H1 (cell line): ENCODE measurements at regions not wholly inside any gene's neighbourhood (a gene's known extent, or its start where the extent isn't known, plus 50 kb on each side); places are given as distances from the start of the nearest gene placed in this dataset.

Experiments
- CTCF ChIA-PET: fragments of 300-600 bp; sonication (Branson Sonifier 250); formaldehyde crosslinking; loops from one replicate; lab custom pipeline; 2021; ENCODE audit not compliant: partially characterized antibody; lab: Charles Lee
- POLR2A ChIA-PET: fragments of 300-600 bp; sonication (Branson Sonifier 250); formaldehyde crosslinking; loops from one replicate; lab custom pipeline; 2021; ENCODE audit warnings: inconsistent platforms; ENCODE audit not compliant: partially characterized antibody; lab: Charles Lee
- DNase-seq, 2 experiments: peaks; one replicate each; pipeline versions ENCODE4 v3.0.0 to v3.0.0-alpha.2; 2010 to 2022; ENCODE audit warnings: low spot score in 2 of 2, low read depth in 1 of 2, mixed read lengths in 1 of 2
- FAIRE-seq: peaks from 2 replicates; lab custom pipeline; 2011; peaks lifted over from hg19 to GRCh38; lab: Jason Lieb, UNC
- H2AFZ ChIP-seq: 2 replicates; pipeline ENCODE4 v1.8.1; 2012; ENCODE audit warnings: low read length, inconsistent platforms
- H2AK5ac ChIP-seq: 2 replicates; pipeline ENCODE4 v1.6.1; 2013; ENCODE audit warnings: low read depth, low read length
- H2BK120ac ChIP-seq: replicated peaks from 2 replicates; pipeline ENCODE3; 2013; ENCODE audit warnings: low read depth, low read length, inconsistent platforms
- H2BK12ac ChIP-seq: 2 replicates; pipeline ENCODE4 v1.6.1; 2013; ENCODE audit warnings: low read depth, low read length
- H2BK15ac ChIP-seq: 2 replicates; pipeline ENCODE4 v1.6.1; 2013; ENCODE audit warnings: low read length
- H2BK20ac ChIP-seq: 2 replicates; pipeline ENCODE4 v1.6.1; 2013; ENCODE audit warnings: low read length
- H2BK5ac ChIP-seq: 2 replicates; pipeline ENCODE4 v1.6.1; 2013; ENCODE audit warnings: low read depth, low read length
- H3K14ac ChIP-seq: 2 replicates; pipeline ENCODE4 v1.6.1; 2013; ENCODE audit warnings: inconsistent platforms; ENCODE audit not compliant: insufficient read length
- H3K18ac ChIP-seq: 2 replicates; pipeline ENCODE4 v1.6.1; 2013; ENCODE audit warnings: low read length; ENCODE audit errors: extremely low read depth
- H3K23ac ChIP-seq: 2 replicates; pipeline ENCODE4 v1.6.1; 2013; ENCODE audit warnings: inconsistent platforms; ENCODE audit not compliant: insufficient read length
- H3K23me2 ChIP-seq: 2 replicates; pipeline ENCODE4 v1.6.1; 2013; ENCODE audit warnings: low read depth, low read length
- H3K27ac ChIP-seq: 2 replicates; pipeline ENCODE4 v1.6.1; 2011; ENCODE audit warnings: low read depth, low read length, inconsistent platforms
- H3K27me3 ChIP-seq, 4 experiments: replicated peaks in 1 of 4; 1 replicate in 1 of 4; 2 replicates in 3 of 4; pipeline versions ENCODE4 v1.6.1 to v1.8.1; 2011 to 2013; ENCODE audit warnings: low read length in 3 of 4, mild to moderate bottlenecking in 3 of 4, inconsistent platforms in 2 of 4, mixed read lengths in 2 of 4, moderate library complexity in 1 of 4; ENCODE audit not compliant: control insufficient read depth in 3 of 4, insufficient read depth in 3 of 4; ENCODE audit errors: extremely low read depth in 1 of 4
- H3K36me3 ChIP-seq, 4 experiments: 2 replicates each; pipeline versions ENCODE4 v1.6.1 to v1.8.1; 2011 to 2013; ENCODE audit warnings: mild to moderate bottlenecking in 4 of 4, low read length in 3 of 4, moderate library complexity in 2 of 4, control low read depth in 1 of 4, inconsistent platforms in 1 of 4; ENCODE audit not compliant: insufficient read depth in 4 of 4, control insufficient read depth in 2 of 4
- H3K4ac ChIP-seq: replicated peaks from 2 replicates; pipeline ENCODE3; 2013; ENCODE audit warnings: low read length, low read depth, mixed read lengths, inconsistent platforms; ENCODE audit not compliant: insufficient read length
- H3K4me1 ChIP-seq, 4 experiments: replicated peaks in 1 of 4; 1 replicate in 1 of 4; 2 replicates in 3 of 4; pipeline versions ENCODE4 v1.6.1 to v1.8.1; 2011 to 2013; ENCODE audit warnings: low read length in 3 of 4, inconsistent platforms in 2 of 4, mixed read lengths in 1 of 4; ENCODE audit not compliant: insufficient read depth in 4 of 4, control insufficient read depth in 3 of 4
- H3K4me2 ChIP-seq, 2 experiments: 2 replicates each; pipeline versions ENCODE4 v1.6.1 to v1.8.1; 2011 to 2013; ENCODE audit warnings: low read depth in 2 of 2, low read length in 2 of 2, control low read depth in 1 of 2, inconsistent platforms in 1 of 2, mild to moderate bottlenecking in 1 of 2; ENCODE audit not compliant: insufficient read depth in 1 of 2
- H3K4me3 ChIP-seq, 4 experiments: fragments of 200-600, 300-600 bp in 1 of 4; sonication (generic), shearing (Covaris generic), sonication (Bioruptor Twin) in 1 of 4; 2 replicates each; pipeline versions ENCODE4 v1.5.1 to v1.8.1; 2011 to 2016; ENCODE audit warnings: low read length in 4 of 4, low read depth in 3 of 4, control low read depth in 2 of 4, inconsistent platforms in 2 of 4, mild to moderate bottlenecking in 2 of 4, mixed read lengths in 1 of 4, moderate library complexity in 1 of 4; ENCODE audit not compliant: insufficient read depth in 2 of 4; ENCODE audit errors: extremely low read depth in 1 of 4
- H3K56ac ChIP-seq: replicated peaks from 2 replicates; pipeline ENCODE3; 2013; ENCODE audit warnings: low read depth, mild to moderate bottlenecking, mixed read lengths, low read length, inconsistent platforms; ENCODE audit not compliant: insufficient read length
- H3K79me1 ChIP-seq: 2 replicates; pipeline ENCODE4 v1.6.1; 2013; ENCODE audit warnings: low read depth, low read length, control low read depth
- H3K79me2 ChIP-seq, 2 experiments: 2 replicates each; pipeline versions ENCODE4 v1.6.1 to v1.8.1; 2012 to 2013; ENCODE audit warnings: low read length in 2 of 2, mild to moderate bottlenecking in 2 of 2, inconsistent platforms in 1 of 2; ENCODE audit not compliant: insufficient read depth in 2 of 2, control insufficient read depth in 1 of 2
- H3K9ac ChIP-seq, 4 experiments: replicated peaks in 1 of 4; 1 replicate in 1 of 4; 2 replicates in 3 of 4; pipeline versions ENCODE4 v1.6.1 to v1.8.1; 2011 to 2013; ENCODE audit warnings: low read depth in 3 of 4, low read length in 3 of 4, control low read depth in 2 of 4, mild to moderate bottlenecking in 2 of 4, moderate library complexity in 2 of 4, inconsistent platforms in 1 of 4; ENCODE audit errors: extremely low read depth in 1 of 4
- H3K9me3 ChIP-seq, 2 experiments: 2 replicates each; pipeline versions ENCODE4 v1.6.1 to v1.8.1; 2012 to 2013; ENCODE audit warnings: mild to moderate bottlenecking in 2 of 2, moderate library complexity in 2 of 2, control low read depth in 1 of 2, inconsistent platforms in 1 of 2, low read depth in 1 of 2, low read length in 1 of 2, mixed read lengths in 1 of 2; ENCODE audit not compliant: insufficient read depth in 2 of 2
- H4K20me1 ChIP-seq, 2 experiments: replicated peaks in 1 of 2; 2 replicates each; pipeline versions ENCODE3 to v1.8.1; 2011 to 2013; ENCODE audit warnings: inconsistent platforms in 2 of 2, low read length in 2 of 2, mild to moderate bottlenecking in 1 of 2; ENCODE audit not compliant: insufficient read depth in 2 of 2, control insufficient read depth in 1 of 2
- H4K5ac ChIP-seq: 2 replicates; pipeline ENCODE4 v1.6.1; 2013; ENCODE audit warnings: low read length, low read depth, mixed read lengths, inconsistent platforms; ENCODE audit not compliant: insufficient read length
- H4K8ac ChIP-seq: 2 replicates; pipeline ENCODE4 v1.8.0; 2013; ENCODE audit warnings: mild to moderate bottlenecking, moderate library complexity, low read length, inconsistent platforms; ENCODE audit not compliant: insufficient read depth; ENCODE audit errors: extremely low read depth
- H4K91ac ChIP-seq: replicated peaks from 2 replicates; pipeline ENCODE3; 2013; ENCODE audit warnings: low read length, mixed read lengths, inconsistent platforms; ENCODE audit not compliant: insufficient read length
- GTF2F1 ChIP-seq: IDR thresholded peaks from 2 replicates; pipeline ENCODE4 v1.6.1; 2012; ENCODE audit warnings: low read depth, low read length, improper control_type of control experiment, borderline replicate concordance
- JUND ChIP-seq: IDR thresholded peaks from 2 replicates; pipeline ENCODE4 v1.6.1; 2011; ENCODE audit warnings: mild to moderate bottlenecking, improper control_type of control experiment, low read length
- WGBS, 2 experiments: shearing (Covaris generic) in 1 of 2; methylation state at CpG; one replicate each; pipeline versions ENCODE4 v1.1.6 to v1.1.7; 2013 to 2015; ENCODE audit warnings: low lambda C conversion rate in 2 of 2, mixed read lengths in 2 of 2, inconsistent platforms in 1 of 2, low coverage in 1 of 2, missing lambda C conversion rate in 1 of 2; ENCODE audit not compliant: insufficient replicate concordance in 2 of 2, insufficient coverage in 1 of 2, insufficient read length in 1 of 2; ENCODE audit errors: extremely low coverage in 1 of 2, missing lambda C conversion rate in 1 of 2; 5-methylcytosine and 5-hydroxymethylcytosine counted together

DNA sequence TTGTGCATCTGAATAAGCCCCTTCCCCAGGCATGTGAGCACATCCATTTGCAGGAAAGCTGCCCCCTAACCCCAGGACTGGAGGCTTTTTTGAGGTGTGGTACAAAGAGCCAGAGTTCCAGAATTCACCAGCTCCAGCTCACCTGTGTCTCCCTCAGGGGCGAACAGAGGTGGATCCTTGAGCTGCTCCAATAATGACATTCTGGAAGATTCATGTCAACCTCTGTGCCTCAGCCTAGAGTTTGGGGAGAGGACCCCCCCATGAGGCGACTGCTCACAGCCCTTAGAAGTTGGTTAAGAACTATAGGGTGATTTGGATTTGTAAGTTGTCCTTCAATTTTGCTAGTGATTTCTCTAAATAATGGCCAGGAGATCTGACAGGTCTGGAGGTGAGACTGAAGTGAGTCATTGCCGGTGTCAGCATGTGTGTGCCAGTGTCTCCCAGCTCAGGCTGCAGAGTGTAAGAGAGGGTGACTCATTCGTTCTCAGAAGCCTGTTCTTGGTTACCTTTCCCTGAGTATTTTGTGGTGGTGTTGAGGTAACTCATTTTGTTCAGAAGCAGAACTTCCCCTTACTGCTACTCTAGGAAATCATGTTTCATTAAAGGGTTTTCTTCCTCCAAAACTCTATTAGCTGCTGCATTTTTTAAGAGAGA, 136.9 kb upstream of the TOPAZ1 start:
- no peak overlapping the region for H2BK12ac ChIP-seq
- no peak for TF ChIP-seq GTF2F1
- peak; percentile 45; the same call in 1 of the 2 replicates for TF ChIP-seq JUND
- ChIA-PET CTCF (interaction anchor here (0.8 to 2.3 kb wide), 3 partner anchors 9 to 38 kb away, joined by 3 to 7 read pairs (median 4); no protein-coding TSS in a partner anchor), POLR2A (no interaction called here)
- no peak overlapping the region for H3K23ac ChIP-seq
- no peaks in the 10 kb centered on the region for H3K79me2 ChIP-seq
- no peak overlapping the region for H3K4ac ChIP-seq
- no peak overlapping the region for H3K4me3 ChIP-seq
- H3K27me3 ChIP-seq = no peaks in the 10 kb centered on the region
- H3K56ac ChIP-seq = no peak overlapping the region
- no peak overlapping the region for H3K18ac ChIP-seq
- H3K79me1 ChIP-seq = no peaks in the 10 kb centered on the region
- no peak overlapping the region for H3K27ac ChIP-seq
- H3K36me3 ChIP-seq = no peaks in the 10 kb centered on the region
- H3K14ac ChIP-seq = no peak overlapping the region
- H2AFZ ChIP-seq = no peak overlapping the region
- H4K5ac ChIP-seq = no peak overlapping the region
- no peak overlapping the region for H2BK15ac ChIP-seq
- no peak overlapping the region for H2BK120ac ChIP-seq
- no peaks in the 10 kb centered on the region for H3K23me2 ChIP-seq
- WGBS, 2 experiments = 76% methylated on average over 4 of the region's 4 CpGs; no CpG with 5 or more reads in 1 of the 2 experiments
- no peaks in the 10 kb centered on the region for H3K9me3 ChIP-seq
- no peak overlapping the region for H3K9ac ChIP-seq
- peaks cover 0 to 6% (median under 1%) of the 10 kb centered on the region in 4 experiments; a peak in 2 of 7 replicates for H3K4me1 ChIP-seq
- H3K4me2 ChIP-seq = no peak overlapping the region
- no peak overlapping the region for H2BK5ac ChIP-seq
- no peaks in the 10 kb centered on the region for H4K20me1 ChIP-seq
- FAIRE-seq (no peak), DNase-seq (no peak)
- no peak overlapping the region for H4K91ac ChIP-seq
- no peak overlapping the region for H4K8ac ChIP-seq
- no peak overlapping the region for H2AK5ac ChIP-seq
- no peak overlapping the region for H2BK20ac ChIP-seq
